Body of pancreas (tissue), 4 donors: ENCODE measurements at regions not wholly inside any gene's neighbourhood (a gene's known extent, or its start where the extent isn't known, plus 50 kb on each side); places are given as distances from the start of the nearest gene placed in this dataset.

Source experiments
- ATAC-seq: fragments of 150-250 bp; one replicate; pipeline ENCODE4 v1.9.1; 2016
- DNase-seq, 4 donors: peaks; one replicate each; pipeline ENCODE4 v3.0.0-alpha.2; 2019
- H3K27ac ChIP-seq, 4 donors: fragments of 200-600 bp; sonication (generic); 1 replicate in 3 of 4; 2 replicates in 1 of 4; pipeline versions ENCODE4 v1.5.1 to v1.6.1; 2016 to 2019; ENCODE audit warnings: mild to moderate bottlenecking in 1 of 4, mixed read lengths in 1 of 4, moderate library complexity in 1 of 4
- H3K27me3 ChIP-seq, 2 donors: fragments of 200-600 bp; sonication (generic); one replicate each; pipeline ENCODE4 v1.6.0; 2016; ENCODE audit warnings: mild to moderate bottlenecking in 1 of 2
- H3K36me3 ChIP-seq, 2 donors: fragments of 200-600 bp; sonication (generic); replicated peaks in 1 of 2; 2 replicates each; pipeline ENCODE4 v1.5.1; 2016; ENCODE audit warnings: low read depth in 2 of 2; ENCODE audit not compliant: insufficient read depth in 1 of 2
- H3K4me1 ChIP-seq: fragments of 200-600 bp; sonication (generic); one replicate; pipeline ENCODE4 v1.6.0; 2016
- H3K4me3 ChIP-seq, 2 donors: fragments of 200-600 bp; sonication (generic); 1 replicate in 1 of 2; 2 replicates in 1 of 2; pipeline ENCODE4 v1.5.1; 2016 to 2019
- H3K9me3 ChIP-seq, 3 donors: fragments of 200-600 bp; sonication (generic); 1 replicate in 2 of 3; 2 replicates in 1 of 3; pipeline ENCODE4 v1.5.1; 2016
- CTCF ChIP-seq, 7 experiments: fragments of 450-650 bp in 4 of 7; fragments of 200-600 bp in 3 of 7; sonication (generic) in 3 of 7; IDR thresholded peaks; one replicate each; pipeline ENCODE4 v1.5.1; 2016 to 2019; ENCODE audit warnings: antibody characterized with exemption in 7 of 7
- POLR2A ChIP-seq, 3 donors: fragments of 450-650 bp; IDR thresholded peaks; one replicate each; pipeline ENCODE4 v1.6.1; 2016; ENCODE audit warnings: antibody characterized with exemption in 3 of 3, mild to moderate bottlenecking in 2 of 3
- WGBS, 2 donors: methylation state at CpG; one replicate each; pipeline ENCODE4 v1.1.5; 2017; 5-methylcytosine and 5-hydroxymethylcytosine counted together
- intact Hi-C: fragments of 100-400 bp; cut with DNase I; formaldehyde crosslinking; loops from one replicate; pipeline ENCODE4 v1.15.1; 2023

- no peak for DNase-seq
- WGBS, 2 donors = 39 to 71% methylated on average over 1 of the region's 1 CpG
These were observed 95.1 kb upstream of the PTCHD4 start for GRCh38 chr6:48206091-48206490.

GRCh38 chr6:48200869-48201390 lies 89.9 kb upstream of the PTCHD4 start:
- intact Hi-C loops = no loop called here
- TF ChIP-seq CTCF (IDR thresholded peaks at IDR 0.05) = no peak
- no peak for TF ChIP-seq POLR2A (IDR thresholded peaks at IDR 0.05)
- no peaks in the 10 kb centered on the region for H3K9me3 ChIP-seq
- H3K27me3 ChIP-seq = no peaks in the 10 kb centered on the region
- no peaks in the 10 kb centered on the region for H3K36me3 ChIP-seq
- no peak overlapping the region for H3K4me3 ChIP-seq
- ATAC-seq (no peak), DNase-seq (no peak)
- 60 to 71% methylated on average over 3 of the region's 3 CpGs for WGBS, 2 donors
- H3K4me1 ChIP-seq = no peaks in the 10 kb centered on the region
- H3K27ac ChIP-seq = no peak overlapping the region

More at GRCh38 chr6:48206091-48206490, 95.1 kb upstream of the PTCHD4 start:
- intact Hi-C loops = no loop called here
- Histone ChIP-seq H3K4me1 (no peaks in the 10 kb centered on the region), H3K27ac (no peak overlapping the region), H3K36me3 (no peaks in the 10 kb centered on the region), H3K4me3 (no peak overlapping the region), H3K27me3 (no peaks in the 10 kb centered on the region), H3K9me3 (no peaks in the 10 kb centered on the region)
- no peak for ATAC-seq
- TF ChIP-seq POLR2A (IDR thresholded peaks at IDR 0.05) (no peak), CTCF (IDR thresholded peaks at IDR 0.05) (no peak)

GRCh38 chr6:48199499-48199898 lies 88.5 kb upstream of the PTCHD4 start:
- DNase-seq (no peak), ATAC-seq (no peak)
- Histone ChIP-seq H3K4me3 (no peak overlapping the region), H3K27me3 (no peaks in the 10 kb centered on the region), H3K36me3 (no peaks in the 10 kb centered on the region), H3K4me1 (no peaks in the 10 kb centered on the region), H3K27ac (no peak overlapping the region), H3K9me3 (no peaks in the 10 kb centered on the region)
- WGBS, 2 donors = 64 to 65% methylated on average over 2 of the region's 2 CpGs
- TF ChIP-seq POLR2A (IDR thresholded peaks at IDR 0.05) (no peak), CTCF (IDR thresholded peaks at IDR 0.05) (no peak)
- intact Hi-C loops = no loop called here

- H3K27me3 ChIP-seq = no peaks in the 10 kb centered on the region
- no peaks in the 10 kb centered on the region for H3K9me3 ChIP-seq
- DNase-seq (no peak), ATAC-seq (no peak)
- H3K27ac ChIP-seq = no peak overlapping the region
- intact Hi-C loops = no loop called here
- WGBS, 2 donors = 36 to 43% methylated on average over 2 of the region's 2 CpGs
- H3K4me3 ChIP-seq = no peak overlapping the region
- no peaks in the 10 kb centered on the region for H3K36me3 ChIP-seq
- TF ChIP-seq POLR2A (IDR thresholded peaks at IDR 0.05) = no peak
- no peak for TF ChIP-seq CTCF (IDR thresholded peaks at IDR 0.05)
- no peaks in the 10 kb centered on the region for H3K4me1 ChIP-seq
These were observed 86.9 kb upstream of the PTCHD4 start for GRCh38 chr6:48197941-48198340.

- 51 to 55% methylated on average over 7 of the region's 7 CpGs for WGBS, 2 donors
- no peaks in the 10 kb centered on the region for H3K27me3 ChIP-seq
- ATAC-seq (no peak), DNase-seq (no peak)
- no peaks in the 10 kb centered on the region for H3K36me3 ChIP-seq
- no peaks in the 10 kb centered on the region for H3K9me3 ChIP-seq
- no peak overlapping the region for H3K27ac ChIP-seq
- intact Hi-C loops = no loop called here
- no peak overlapping the region for H3K4me3 ChIP-seq
- no peaks in the 10 kb centered on the region for H3K4me1 ChIP-seq
- TF ChIP-seq CTCF (IDR thresholded peaks at IDR 0.05) = no peak
- TF ChIP-seq POLR2A (IDR thresholded peaks at IDR 0.05) = no peak
These were observed 83.7 kb upstream of the PTCHD4 start for GRCh38 chr6:48194596-48195295.
